Small intestine (tissue), 7 donors: ENCODE measurements at regions not wholly inside any gene's neighbourhood (a gene's known extent, or its start where the extent isn't known, plus 50 kb on each side); places are given as distances from the start of the nearest gene placed in this dataset.

ENCODE experiments used
- DNase-seq, 2 donors: peaks; one replicate each; pipeline versions ENCODE4 v3.0.0 to v3.0.0-alpha.2; 2013
- FAIRE-seq: peaks from 2 replicates; lab custom pipeline; 2012; peaks lifted over from hg19 to GRCh38; lab: Jason Lieb, UNC
- H3K27ac ChIP-seq, 3 donors: one replicate each; pipeline ENCODE4 v1.5.1; 2013; ENCODE audit warnings: low read length in 2 of 3, mild to moderate bottlenecking in 2 of 3, control low read depth in 1 of 3, inconsistent platforms in 1 of 3, low read depth in 1 of 3, moderate library complexity in 1 of 3
- H3K27me3 ChIP-seq, 3 donors: one replicate each; pipeline ENCODE4 v1.6.1; 2013; ENCODE audit warnings: low read length in 3 of 3, inconsistent platforms in 1 of 3; ENCODE audit not compliant: control insufficient read depth in 3 of 3, insufficient read depth in 3 of 3
- H3K36me3 ChIP-seq, 3 donors: one replicate each; pipeline ENCODE4 v1.6.1; 2013; ENCODE audit warnings: low read length in 3 of 3, inconsistent platforms in 1 of 3, low read depth in 1 of 3, mild to moderate bottlenecking in 1 of 3, moderate library complexity in 1 of 3; ENCODE audit not compliant: control insufficient read depth in 3 of 3, insufficient read depth in 2 of 3
- H3K4me1 ChIP-seq, 3 donors: one replicate each; pipeline ENCODE4 v1.6.1; 2013; ENCODE audit warnings: low read length in 2 of 3, inconsistent platforms in 1 of 3, low read depth in 1 of 3, mild to moderate bottlenecking in 1 of 3, moderate library complexity in 1 of 3; ENCODE audit not compliant: control insufficient read depth in 3 of 3, insufficient read depth in 2 of 3
- H3K4me3 ChIP-seq, 3 donors: one replicate each; pipeline ENCODE4 v1.5.1; 2013; ENCODE audit warnings: low read length in 3 of 3, control low read depth in 1 of 3, inconsistent platforms in 1 of 3, low read depth in 1 of 3, mild to moderate bottlenecking in 1 of 3, moderate library complexity in 1 of 3
- H3K9me3 ChIP-seq, 2 donors: one replicate each; pipeline ENCODE4 v1.6.1; 2013; ENCODE audit warnings: low read depth in 1 of 2, low read length in 1 of 2; ENCODE audit not compliant: control insufficient read depth in 2 of 2, insufficient read depth in 1 of 2
- WGBS, 3 donors: extraction: QIAGEN DNeasy Blood & Tissue Kit; methylation state at CpG; one replicate each; pipeline ENCODE4 v1.1.7; 2013; 5-methylcytosine and 5-hydroxymethylcytosine counted together
- donor health status: healthy with polysubstance abuse.
- donor health status: control.
- donor health status: control.
- donor health status: Bipolar disorder and iron deficiency.
- donor health status: healthy.

DNA sequence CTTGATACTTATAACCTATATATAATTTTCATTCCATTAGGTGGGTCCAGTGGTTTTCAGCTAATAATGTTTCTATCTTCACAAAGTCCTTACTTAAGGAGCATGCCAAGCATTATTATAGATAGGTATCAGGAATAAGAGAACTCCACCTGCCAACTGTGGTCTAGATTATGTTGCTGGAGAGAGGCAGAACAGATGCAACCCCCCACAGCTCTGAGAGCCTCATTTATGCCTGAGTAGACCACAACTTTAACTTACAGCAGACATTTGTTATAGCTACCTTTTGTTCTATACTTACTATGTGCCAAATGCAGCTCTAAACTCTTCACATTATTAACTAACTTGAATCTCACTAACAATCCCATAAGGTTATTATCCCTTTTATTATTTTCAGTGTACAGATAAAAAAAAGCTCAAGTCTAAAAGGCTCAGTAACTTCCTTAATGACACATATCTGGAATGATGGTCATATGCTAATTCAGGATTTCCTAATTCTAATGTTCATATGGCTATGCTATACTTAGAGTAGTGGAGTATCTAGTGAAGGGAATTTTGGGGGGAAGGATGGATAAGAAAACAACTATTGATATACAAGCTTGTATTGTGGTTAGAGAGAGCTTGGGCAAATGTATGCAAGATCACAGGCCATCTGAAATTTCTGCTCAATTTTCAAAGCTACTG lies 119.1 kb upstream of the RND3 start:
- Histone ChIP-seq H3K36me3 (no peaks in the 10 kb centered on the region), H3K9me3 (no peaks in the 10 kb centered on the region), H3K4me1 (peaks cover 0 to 1% (median 0%) of the 10 kb centered on the region in 3 donors), H3K4me3 (no peak overlapping the region), H3K27me3 (no peaks in the 10 kb centered on the region), H3K27ac (no peak overlapping the region)
- FAIRE-seq (no peak), DNase-seq (no peak)

DNA sequence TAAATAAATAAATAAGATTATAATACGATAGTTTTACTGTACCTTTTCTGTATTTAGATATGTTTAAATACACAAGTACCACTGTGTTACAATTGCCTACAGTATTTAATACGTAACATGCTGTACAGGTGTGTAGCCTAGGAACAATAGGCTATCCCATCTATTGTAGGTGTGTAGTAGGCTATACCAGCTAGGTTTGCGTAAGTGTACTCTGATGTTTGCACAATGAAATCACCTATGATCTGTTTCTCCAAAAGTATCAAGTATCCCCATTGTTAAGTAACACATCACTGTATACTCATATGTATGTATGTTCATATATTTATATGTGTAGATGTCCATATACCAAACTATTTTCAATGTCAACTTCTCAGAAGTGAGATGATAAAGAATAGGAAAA lies 118.2 kb upstream of the RND3 start:
- H3K27ac ChIP-seq, result no peak overlapping the region
- H3K4me1 ChIP-seq, result peaks cover 0 to 4% (median 0%) of the 10 kb centered on the region in 3 donors
- H3K36me3 ChIP-seq, result no peaks in the 10 kb centered on the region
- WGBS, 3 donors, result 89 to 95% (median 93%) methylated on average over 3 of the region's 3 CpGs
- H3K9me3 ChIP-seq, result no peaks in the 10 kb centered on the region
- FAIRE-seq (no peak), DNase-seq (no peak)
- no peak overlapping the region for H3K4me3 ChIP-seq
- H3K27me3 ChIP-seq, result no peaks in the 10 kb centered on the region

DNA sequence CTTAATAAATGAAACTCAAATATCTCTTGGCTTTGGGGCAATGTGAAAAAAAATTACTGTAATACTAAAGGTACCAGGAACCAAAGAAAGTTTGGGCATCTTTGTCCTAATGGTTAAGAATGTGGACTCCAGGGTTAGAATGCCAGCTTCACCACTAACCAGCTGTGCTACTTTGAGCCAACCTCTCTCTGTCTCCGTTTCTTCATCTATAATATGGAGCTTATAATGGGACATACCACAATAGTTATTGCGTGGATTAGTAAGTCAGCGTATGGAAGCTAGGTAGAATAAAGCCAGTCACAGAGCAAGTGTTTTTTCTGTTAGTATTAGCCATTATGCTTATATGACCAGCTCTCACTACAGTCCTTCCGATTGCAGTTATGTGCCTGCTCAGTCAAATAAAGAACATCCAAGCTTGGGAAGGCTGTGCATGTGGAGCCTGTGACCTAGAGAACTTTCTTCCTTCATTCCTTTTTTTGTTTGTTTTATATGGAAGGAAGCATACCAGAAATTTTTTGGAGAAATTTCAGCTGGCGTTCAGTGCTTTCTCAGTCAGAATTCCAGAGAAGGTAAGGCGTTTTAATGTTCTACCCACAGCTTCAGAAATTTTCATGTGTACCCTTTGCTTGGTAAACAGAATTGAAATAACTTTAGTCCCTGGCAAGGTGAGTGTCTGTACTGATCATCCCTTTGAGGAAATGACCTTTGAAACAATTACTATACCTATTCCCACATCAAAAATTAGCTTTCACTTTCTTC lies 114.0 kb upstream of the RND3 start:
- Histone ChIP-seq H3K4me1 (peaks cover 0 to 4% (median 0%) of the 10 kb centered on the region in 3 donors), H3K9me3 (no peaks in the 10 kb centered on the region), H3K27me3 (no peaks in the 10 kb centered on the region), H3K36me3 (no peaks in the 10 kb centered on the region), H3K4me3 (no peak overlapping the region), H3K27ac (no peak overlapping the region)
- no peak for FAIRE-seq
- WGBS, 3 donors, result 40 to 62% (median 47%) methylated on average over 6 of the region's 6 CpGs
- DNase-seq, result peak; percentile 19 to 48

DNA sequence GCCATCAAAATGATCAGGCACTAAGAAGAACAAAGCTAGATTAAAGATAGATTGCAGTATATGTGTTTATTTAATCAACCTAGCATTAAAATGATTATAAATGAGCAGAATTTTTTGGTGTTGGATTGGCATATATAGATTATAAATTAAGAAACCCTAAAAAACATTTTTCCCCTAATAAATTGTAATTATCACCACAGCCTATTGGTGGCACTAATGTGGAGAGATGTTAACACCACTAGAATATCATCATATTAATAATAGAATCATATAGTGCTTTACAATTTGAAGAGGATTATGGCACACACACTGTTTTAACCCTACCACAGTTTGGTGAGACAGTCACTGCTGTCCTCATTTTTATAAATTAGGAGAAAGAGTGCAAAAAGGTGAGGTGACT lies 112.4 kb upstream of the RND3 start:
- DNase-seq (no peak), FAIRE-seq (no peak)
- Histone ChIP-seq H3K9me3 (no peaks in the 10 kb centered on the region), H3K4me3 (no peak overlapping the region), H3K27me3 (no peaks in the 10 kb centered on the region), H3K27ac (no peak overlapping the region), H3K4me1 (peaks cover 0 to 4% (median 0%) of the 10 kb centered on the region in 3 donors), H3K36me3 (no peaks in the 10 kb centered on the region)

DNA sequence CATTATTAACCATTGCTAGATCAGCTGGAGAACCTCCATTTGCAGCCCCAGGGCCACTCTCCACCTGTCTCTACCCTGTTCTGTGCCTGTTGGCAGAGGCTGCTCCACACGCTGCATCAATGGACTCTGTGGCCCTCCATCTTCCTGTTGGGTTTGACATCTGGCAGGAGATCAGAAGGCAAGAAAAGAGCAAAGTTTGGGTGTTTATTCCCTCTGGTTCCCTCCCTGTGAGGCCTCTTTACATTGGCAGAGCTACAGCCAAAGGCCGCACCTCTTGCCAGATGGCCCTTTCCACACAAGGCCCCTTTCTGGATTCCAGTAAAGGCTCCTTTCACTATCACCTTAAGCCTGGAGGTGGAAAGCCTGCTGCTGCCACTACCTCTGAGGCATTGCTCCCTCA lies 110.9 kb upstream of the RND3 start:
- 8 to 26% (median 23%) methylated on average over 2 of the region's 2 CpGs for WGBS, 3 donors
- no peaks in the 10 kb centered on the region for H3K36me3 ChIP-seq
- FAIRE-seq (no peak), DNase-seq (peak in 1 of 2 donors; percentile 12)
- no peaks in the 10 kb centered on the region for H3K9me3 ChIP-seq
- no peak overlapping the region for H3K4me3 ChIP-seq
- peaks cover 0 to 4% (median 0%) of the 10 kb centered on the region in 3 donors for H3K4me1 ChIP-seq
- H3K27me3 ChIP-seq, result no peaks in the 10 kb centered on the region
- H3K27ac ChIP-seq, result no peak overlapping the region

DNA sequence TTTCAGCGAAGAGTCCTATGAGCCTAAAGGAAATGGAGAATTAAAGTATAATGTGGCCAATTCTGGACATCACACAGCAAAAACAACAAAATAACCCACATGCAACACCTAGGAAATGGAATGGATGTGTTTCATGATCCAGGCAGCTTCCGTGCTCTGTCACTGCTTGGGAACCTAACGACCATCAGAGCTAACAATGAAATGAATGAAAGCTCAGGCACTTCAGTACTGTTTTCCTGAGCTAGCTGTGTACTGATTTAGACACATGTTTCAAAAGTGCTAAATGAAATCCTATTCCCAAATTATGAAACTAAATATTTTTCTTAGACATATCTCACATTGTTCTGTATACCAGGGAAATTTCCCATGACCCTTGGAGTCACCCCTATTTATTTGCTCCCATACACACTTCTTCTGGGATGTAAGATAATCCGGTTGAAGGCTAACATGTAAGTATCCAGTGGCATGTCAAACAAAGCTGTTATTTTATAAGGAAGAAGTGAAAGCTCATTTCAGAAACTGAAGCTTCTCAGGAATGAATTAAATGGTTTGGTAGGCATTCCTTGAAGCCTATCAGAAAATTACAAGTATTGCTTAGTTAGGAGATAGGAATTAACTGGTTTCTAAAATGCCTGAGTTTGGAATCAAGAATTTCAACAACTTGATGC lies 108.5 kb upstream of the RND3 start:
- H3K36me3 ChIP-seq, result no peaks in the 10 kb centered on the region
- 74 to 87% (median 84%) methylated on average over 4 of the region's 4 CpGs for WGBS, 3 donors
- H3K9me3 ChIP-seq, result no peaks in the 10 kb centered on the region
- no peaks in the 10 kb centered on the region for H3K4me1 ChIP-seq
- DNase-seq, result no peak
- no peak overlapping the region for H3K27ac ChIP-seq
- no peaks in the 10 kb centered on the region for H3K27me3 ChIP-seq
- H3K4me3 ChIP-seq, result no peak overlapping the region
- FAIRE-seq, result no peak

DNA sequence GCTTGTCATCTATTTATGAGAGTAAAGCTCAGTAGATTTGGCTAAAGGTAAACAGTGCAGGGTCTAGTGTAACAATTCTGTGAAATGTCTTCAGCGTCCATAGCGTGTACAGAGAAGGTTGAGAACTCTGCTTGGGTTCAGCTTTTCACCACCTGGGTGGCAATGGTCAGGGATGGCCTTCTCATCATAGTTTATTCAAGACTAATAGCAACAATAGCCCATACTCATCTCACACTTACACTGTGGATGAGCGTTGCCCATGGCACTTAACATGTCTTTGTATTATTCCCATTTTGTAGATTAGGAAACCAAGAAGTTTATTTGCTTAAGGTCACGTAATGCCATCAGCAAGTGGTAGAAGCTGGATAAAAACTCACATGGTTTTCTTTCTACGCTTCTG lies 106.8 kb upstream of the RND3 start:
- H3K36me3 ChIP-seq, result no peaks in the 10 kb centered on the region
- WGBS, 3 donors, result 87 to 91% (median 90%) methylated on average over 5 of the region's 5 CpGs
- H3K27ac ChIP-seq, result no peak overlapping the region
- no peak for FAIRE-seq
- no peaks in the 10 kb centered on the region for H3K27me3 ChIP-seq
- no peak for DNase-seq
- no peaks in the 10 kb centered on the region for H3K9me3 ChIP-seq
- H3K4me1 ChIP-seq, result no peaks in the 10 kb centered on the region
- H3K4me3 ChIP-seq, result no peak overlapping the region

DNA sequence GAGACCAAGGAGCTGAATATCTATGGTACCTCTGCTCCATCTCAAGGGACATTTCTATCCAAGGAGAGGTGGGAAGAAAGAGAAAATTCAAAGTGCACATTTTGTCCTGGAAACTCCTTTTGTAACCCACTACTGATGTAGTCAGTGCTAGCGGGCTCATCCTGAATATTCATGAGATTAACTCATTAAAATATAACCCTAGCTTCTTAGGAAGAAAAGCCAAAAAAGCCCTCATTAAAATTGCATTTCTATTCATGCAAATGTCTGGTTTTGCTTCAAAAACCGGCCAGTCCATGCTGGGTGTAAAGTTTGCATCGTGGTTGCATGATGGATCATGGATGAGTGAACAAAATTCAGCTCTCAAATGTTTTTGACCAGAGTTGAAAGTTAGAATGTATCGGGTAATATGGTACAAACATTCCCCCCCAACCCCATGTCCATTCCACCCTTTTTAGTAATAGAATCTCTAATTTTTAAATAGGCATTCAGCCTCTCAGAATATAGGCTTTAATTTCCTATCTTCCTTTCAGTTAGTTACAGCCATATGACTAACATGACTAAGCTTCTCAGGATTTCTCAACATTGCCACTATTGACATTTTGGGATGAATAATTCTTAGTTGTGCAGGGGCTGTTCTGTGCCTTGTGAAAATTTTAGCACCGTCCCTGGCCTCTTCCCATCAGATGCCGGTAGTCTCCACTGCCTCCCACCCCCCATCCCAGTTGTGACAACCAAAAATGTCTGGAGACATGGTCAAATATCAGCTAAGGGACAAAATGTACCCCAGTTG lies 104.2 kb upstream of the RND3 start:
- H3K9me3 ChIP-seq, result no peaks in the 10 kb centered on the region
- no peaks in the 10 kb centered on the region for H3K4me1 ChIP-seq
- H3K27ac ChIP-seq, result no peak overlapping the region
- WGBS, 3 donors, result 84 to 89% (median 86%) methylated on average over 6 of the region's 6 CpGs
- no peak for DNase-seq
- no peaks in the 10 kb centered on the region for H3K27me3 ChIP-seq
- no peak for FAIRE-seq
- H3K4me3 ChIP-seq, result no peak overlapping the region
- no peaks in the 10 kb centered on the region for H3K36me3 ChIP-seq
